ENCODE measurements at regions not wholly inside any gene's neighbourhood (a gene's known extent, or its start where the extent isn't known, plus 50 kb on each side); places are given as distances from the start of the nearest gene placed in this dataset.
"Not testable (repeated sequence)": the region's sequence is repeated elsewhere in the genome, so short reads cannot be mapped to it uniquely, and the experiment has no call there.

DNA sequence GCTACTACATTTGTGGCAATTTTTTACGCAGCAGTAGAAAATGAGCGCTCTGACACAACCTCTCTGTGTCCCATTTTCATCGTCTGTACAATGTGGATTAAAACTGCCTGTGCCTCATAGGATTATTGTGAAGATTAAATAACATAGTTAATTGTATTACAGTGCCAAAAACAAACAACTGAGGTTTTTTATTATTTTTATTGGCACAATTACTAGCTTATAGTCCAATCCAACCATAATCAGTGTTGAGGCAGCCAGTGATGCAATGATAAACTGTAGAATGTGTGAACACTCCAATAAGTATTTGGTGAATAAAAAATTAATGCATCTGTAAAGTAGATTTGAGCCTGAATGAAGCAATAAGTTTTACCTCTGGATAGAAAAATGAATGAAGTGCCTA, 588.3 kb downstream of the DNAH5 start:
- no peak for DNase-seq (ENCODE audit: low read depth in 2 of 3, low spot score in 2 of 3)

DNA sequence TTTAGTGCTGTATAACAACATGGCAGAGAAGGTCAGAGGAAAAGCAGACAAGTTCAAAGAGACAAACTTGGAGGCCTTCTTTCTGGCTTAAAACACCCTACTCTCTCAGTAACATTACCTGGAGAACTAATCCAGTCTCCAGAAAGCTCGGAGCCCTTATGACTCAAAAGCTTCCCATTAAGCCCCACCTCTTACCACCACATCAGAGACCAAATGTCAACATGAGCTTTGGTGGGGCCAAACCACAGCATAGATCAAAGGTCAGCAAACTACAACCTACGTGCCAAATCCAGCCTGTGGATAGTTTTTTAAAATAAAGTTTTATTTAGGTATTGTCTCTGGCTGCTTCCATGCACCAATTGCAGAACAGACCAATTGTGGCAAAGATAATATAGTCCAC, 589.9 kb downstream of the DNAH5 start:
- no peak for DNase-seq (ENCODE audit: low read depth in 2 of 3, low spot score in 2 of 3)

DNA sequence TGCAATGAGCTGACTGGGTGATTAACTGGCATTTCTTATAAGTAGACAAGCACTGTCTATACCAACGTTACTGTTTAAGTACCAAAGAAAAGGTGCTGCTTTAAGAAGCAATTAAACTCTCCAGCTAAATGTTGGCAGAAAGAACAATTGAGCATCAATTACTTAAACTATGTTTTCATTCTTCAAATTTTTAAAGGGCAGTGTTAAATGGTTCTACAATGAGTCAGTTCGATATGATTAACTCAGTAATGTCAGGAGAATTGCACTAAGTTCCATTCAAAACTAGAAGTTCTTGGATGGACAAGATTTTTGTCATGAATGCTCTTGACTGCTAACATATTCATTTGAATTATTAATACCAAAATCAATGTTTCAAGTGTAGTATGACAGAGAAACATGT, 593.7 kb downstream of the DNAH5 start:
- DNase-seq (ENCODE audit: low read depth in 2 of 3, low spot score in 2 of 3) = no peak

GRCh38 chr5:13348568-13348967, 595.9 kb downstream of the DNAH5 start:
- DNase-seq (ENCODE audit: low read depth in 2 of 3, low spot score in 2 of 3) = no peak

GRCh38 chr5:13346401-13346800, 598.1 kb downstream of the DNAH5 start:
- no peak for DNase-seq (ENCODE audit: low read depth in 2 of 3, low spot score in 2 of 3)

- no peak for DNase-seq (ENCODE audit: low read depth in 2 of 3, low spot score in 2 of 3)
These were observed 605.4 kb downstream of the DNAH5 start for GRCh38 chr5:13339093-13339492.

- DNase-seq (ENCODE audit: low read depth in 2 of 3, low spot score in 2 of 3) = not testable (repeated sequence)
These were observed 609.5 kb downstream of the DNAH5 start for GRCh38 chr5:13335026-13335425.

- DNase-seq (ENCODE audit: low read depth in 2 of 3, low spot score in 2 of 3) = no peak
These were observed 612.9 kb downstream of the DNAH5 start for GRCh38 chr5:13331585-13331984.

- DNase-seq (ENCODE audit: low read depth in 2 of 3, low spot score in 2 of 3) = no peak
These were observed 616.2 kb downstream of the DNAH5 start for GRCh38 chr5:13328316-13328715.

GRCh38 chr5:13325765-13326164, 618.7 kb downstream of the DNAH5 start:
- no peak for DNase-seq (ENCODE audit: low read depth in 2 of 3, low spot score in 2 of 3)

DNA sequence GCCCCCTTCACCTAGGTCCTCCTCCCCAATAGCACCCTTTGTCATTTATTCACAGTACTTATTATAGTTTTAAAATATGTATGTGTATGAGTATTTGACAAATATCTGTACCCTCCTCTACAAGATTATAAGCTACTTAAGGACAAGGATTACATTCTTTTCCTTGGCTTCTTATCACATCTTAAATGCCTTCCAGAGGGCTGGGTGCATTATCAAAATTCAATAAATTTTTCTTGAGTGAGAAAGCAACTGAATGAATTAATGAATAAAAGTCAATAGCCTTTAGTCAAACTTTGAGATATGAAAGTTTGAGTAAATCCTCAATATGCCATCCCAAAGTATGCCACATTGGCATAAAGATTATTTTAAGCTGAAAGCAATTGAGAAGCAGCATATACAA, 621.7 kb downstream of the DNAH5 start:
- no peak for DNase-seq (ENCODE audit: low read depth in 2 of 3, low spot score in 2 of 3)

DNA sequence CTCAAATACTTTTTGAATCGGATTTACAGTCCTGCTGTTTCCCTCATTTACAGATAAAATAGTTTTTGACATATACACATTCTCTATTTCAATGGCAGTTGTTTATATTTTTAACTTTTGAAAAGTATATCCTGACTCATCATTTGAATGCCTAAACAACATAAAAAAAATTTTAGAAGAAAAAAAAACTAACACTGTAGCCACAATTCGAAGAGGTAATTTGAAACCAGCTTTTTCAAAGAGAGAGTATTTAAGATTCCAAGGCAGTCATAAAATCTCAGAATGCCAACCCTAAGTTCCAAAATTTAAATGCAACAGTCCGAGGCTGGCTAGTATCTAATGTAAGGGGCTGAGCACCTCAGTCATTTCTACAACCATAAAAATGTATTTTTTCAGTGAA, 626.8 kb downstream of the DNAH5 start:
- no peak for DNase-seq (ENCODE audit: low read depth in 2 of 3, low spot score in 2 of 3)

DNA sequence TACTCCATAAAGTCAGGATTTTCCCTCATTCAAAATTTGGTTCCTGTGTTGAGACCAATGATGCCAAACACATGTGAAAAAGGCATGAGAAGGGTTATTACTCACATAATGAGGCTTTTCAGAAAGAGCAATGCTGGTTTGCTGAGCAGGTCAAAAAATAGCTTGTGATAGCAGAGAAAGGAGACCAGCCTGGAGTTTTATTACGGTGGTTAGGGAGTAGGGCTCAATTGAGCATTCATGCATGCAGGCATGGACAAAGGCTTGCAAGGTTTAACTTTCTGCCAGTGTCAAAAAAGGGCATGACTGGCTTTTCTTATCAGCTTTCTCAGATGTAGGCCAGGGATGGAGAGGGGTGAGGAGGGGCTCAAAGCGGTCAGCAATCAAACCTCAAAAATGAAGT, 628.3 kb downstream of the DNAH5 start:
- no peak for DNase-seq (ENCODE audit: low read depth in 2 of 3, low spot score in 2 of 3)

- no peak for DNase-seq (ENCODE audit: low read depth in 2 of 3, low spot score in 2 of 3)
These were observed 637.0 kb downstream of the DNAH5 start for GRCh38 chr5:13307480-13307879.

DNA sequence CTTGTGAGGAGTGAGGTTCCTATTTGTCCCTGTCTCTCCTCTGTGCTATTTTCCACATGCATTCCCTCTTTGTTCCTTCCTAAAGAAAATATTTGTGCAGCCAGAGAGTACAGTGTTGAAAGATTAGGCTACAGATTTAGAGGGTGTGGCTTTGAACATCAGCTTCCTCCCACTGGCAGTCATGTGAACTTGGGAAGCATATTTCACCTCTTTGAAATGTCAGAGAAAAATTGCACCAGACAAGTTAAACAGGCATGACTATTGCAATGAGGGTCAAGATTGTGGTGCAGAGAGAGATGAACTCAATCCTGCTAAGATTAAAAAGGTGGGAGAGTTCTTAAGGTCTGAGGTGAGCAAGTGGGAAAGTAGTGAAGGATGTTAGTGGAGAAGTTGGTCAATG, 641.0 kb downstream of the DNAH5 start:
- no peak for DNase-seq (ENCODE audit: low read depth in 2 of 3, low spot score in 2 of 3)

DNA sequence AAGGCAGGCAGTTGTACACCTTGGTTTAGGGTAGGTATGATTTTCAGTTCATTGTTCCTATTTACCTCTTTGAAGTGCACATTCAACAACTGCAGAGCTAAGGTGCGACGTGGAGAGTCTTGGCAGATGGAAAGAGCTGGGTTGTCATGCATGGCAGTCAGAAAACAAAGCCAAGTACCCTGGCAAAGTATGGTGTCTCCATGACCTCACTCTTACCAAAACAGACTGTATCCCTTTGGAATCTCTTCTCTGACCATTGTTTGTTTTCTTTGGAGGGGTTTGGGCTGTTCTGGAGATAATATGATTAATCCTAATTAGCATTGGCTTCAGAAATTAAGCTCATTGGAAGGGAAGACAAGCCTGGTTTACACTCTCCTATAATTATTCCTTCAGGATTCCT, 665.7 kb downstream of the DNAH5 start:
- no peak for DNase-seq (ENCODE audit: low read depth in 2 of 3, low spot score in 2 of 3)

GRCh38 chr5:13278148-13278547, 666.3 kb downstream of the DNAH5 start:
- DNase-seq (ENCODE audit: low read depth in 2 of 3, low spot score in 2 of 3) = no peak

- no peak for DNase-seq (ENCODE audit: low read depth in 2 of 3, low spot score in 2 of 3)
These were observed 668.3 kb downstream of the DNAH5 start for GRCh38 chr5:13276156-13276555.

DNA sequence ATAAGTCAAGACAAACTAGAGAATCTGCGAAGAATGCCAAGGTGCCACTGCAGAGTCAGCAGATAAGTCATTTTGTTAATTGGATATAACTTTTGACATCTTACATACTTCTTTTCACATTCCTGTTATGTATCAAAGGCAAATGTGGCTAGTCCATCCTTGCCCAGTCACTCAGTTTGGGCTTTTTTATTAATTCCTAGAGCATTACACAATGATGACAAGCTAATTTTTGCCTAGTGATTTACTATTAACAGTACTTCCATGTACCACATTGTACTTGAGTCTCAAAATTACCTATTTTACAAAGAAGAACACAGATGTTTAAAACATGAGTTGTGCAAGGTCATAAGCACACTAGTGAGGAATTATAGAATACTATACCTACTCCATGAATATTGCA, 680.8 kb downstream of the DNAH5 start:
- DNase-seq (ENCODE audit: low read depth in 2 of 3, low spot score in 2 of 3) = no peak

GRCh38 chr5:13253111-13253510, 691.4 kb downstream of the DNAH5 start:
- no peak for DNase-seq (ENCODE audit: low read depth in 2 of 3, low spot score in 2 of 3)

- no peak for DNase-seq (ENCODE audit: low read depth in 2 of 3, low spot score in 2 of 3)
These were observed 691.8 kb downstream of the DNAH5 start for GRCh38 chr5:13252699-13253098.

- DNase-seq (ENCODE audit: low read depth in 2 of 3, low spot score in 2 of 3) = peak in 1 of 3 donors; percentile 32
These were observed 692.7 kb downstream of the DNAH5 start for GRCh38 chr5:13251623-13252376.
